DMS79 (cell line): ENCODE measurements at regions not wholly inside any gene's neighbourhood (a gene's known extent, or its start where the extent isn't known, plus 50 kb on each side); places are given as distances from the start of the nearest gene placed in this dataset.
"Not testable (repeated sequence)": the region's sequence is repeated elsewhere in the genome, so short reads cannot be mapped to it uniquely, and the experiment has no call there.

ENCODE experiments used
- DNase-seq: peaks from one replicate; lab custom pipeline; 2025; lab: John Stamatoyannopoulos, UW

DNA sequence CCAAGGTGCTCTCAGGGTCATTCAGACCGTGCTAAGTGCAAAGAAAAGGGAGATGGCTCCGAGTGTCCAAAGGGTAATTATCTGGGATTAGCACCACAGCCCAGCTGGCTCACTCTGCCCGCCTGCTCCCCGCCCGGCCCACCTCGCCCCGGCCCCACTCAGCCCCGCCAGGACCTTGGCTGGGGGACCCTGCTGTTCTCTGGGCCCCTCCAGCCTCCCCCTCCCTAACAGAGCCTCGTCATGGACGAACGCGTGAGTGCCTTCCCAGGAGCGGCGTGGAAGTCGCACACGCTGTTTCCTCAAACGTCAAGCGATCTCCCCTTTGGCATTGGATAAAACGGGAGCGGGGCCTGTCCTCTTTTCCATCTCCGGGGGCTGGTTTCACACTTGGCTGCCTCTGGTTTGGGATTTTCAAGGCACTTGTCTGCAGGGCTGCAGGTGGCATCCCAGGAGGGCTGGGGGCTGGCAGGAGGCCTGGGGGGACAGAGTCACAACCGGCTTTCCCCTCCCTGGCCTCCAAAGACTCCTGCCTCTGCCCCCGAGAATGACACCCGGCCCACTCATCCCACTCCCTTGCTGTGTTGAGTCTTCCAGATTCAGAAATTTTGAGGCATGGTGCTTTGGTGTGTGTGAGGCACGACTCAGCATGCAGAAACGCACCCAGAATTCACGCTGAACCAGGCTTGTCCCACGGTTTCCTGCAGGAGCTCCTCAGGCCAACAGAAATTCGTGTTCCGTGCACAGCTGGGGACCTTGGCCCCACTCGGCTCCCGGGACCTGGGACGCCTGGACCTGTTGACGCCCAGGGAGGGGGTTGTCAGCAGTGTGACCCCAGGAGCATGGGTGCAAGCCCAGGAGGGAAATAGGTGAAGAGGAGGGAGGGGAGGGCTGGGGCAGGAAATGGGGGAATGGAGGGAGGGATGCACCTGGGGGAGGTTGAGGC is 110.0 kb downstream of the PDGFA start:
- peak; percentile 27 for DNase-seq

DNA sequence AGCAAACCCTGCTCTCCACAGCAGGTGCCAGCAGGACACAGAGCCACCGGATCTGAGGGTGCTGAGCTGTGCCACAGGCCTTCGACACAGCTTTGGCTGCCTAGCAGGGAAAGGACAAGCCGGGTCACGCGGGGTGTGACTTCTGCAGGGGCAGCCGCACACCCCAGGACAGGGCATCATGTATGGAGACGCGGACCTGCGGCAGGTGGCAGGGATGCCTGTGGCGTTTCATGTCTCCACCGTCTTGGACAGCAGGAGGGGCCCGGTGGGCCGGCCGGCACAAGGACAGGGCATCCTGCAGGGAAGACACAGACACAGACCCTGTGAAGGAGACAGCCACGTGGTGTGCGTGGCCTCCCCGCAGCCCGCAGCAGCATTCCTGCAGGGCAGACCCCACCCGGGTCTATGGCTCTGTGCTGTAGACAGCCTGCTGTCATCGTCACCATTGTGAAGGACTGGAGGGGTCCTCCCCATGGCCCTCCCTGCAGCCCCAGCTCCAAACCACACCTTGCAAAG is 109.2 kb downstream of the PDGFA start:
- DNase-seq = no peak

GRCh38 chr7:411116-411515 is 108.5 kb downstream of the PDGFA start:
- not testable (repeated sequence) for DNase-seq

DNA sequence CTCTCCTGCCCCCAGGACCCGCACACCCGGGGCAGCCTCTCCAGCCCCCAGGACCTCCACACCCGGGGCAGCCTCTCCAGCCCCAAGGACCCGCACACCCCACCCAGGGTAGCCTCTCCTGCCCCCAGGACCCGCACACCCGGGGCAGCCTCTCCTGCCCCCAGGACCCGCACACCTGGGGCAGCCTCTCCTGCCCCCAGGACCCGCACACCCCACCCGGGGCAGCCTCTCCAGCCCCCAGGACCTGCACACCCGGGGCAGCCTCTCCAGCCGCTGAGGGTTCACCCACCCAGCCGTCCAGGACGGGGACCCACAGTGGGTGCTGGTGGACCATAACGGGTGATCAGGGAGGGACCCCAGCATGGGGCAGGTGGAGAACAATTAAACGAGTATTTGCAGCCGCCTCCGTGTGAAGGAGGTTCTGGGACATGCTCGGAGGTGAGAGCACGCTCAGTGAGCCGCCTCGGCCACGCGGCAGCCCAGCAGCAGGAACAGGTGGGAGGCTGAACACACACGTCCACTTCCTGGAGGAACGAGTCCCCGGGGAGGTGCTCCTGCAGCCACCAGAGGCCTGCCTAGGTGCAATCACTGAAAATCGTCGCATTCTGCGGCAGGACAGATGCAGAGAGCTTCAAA is 107.9 kb downstream of the PDGFA start:
- no peak for DNase-seq

DNA sequence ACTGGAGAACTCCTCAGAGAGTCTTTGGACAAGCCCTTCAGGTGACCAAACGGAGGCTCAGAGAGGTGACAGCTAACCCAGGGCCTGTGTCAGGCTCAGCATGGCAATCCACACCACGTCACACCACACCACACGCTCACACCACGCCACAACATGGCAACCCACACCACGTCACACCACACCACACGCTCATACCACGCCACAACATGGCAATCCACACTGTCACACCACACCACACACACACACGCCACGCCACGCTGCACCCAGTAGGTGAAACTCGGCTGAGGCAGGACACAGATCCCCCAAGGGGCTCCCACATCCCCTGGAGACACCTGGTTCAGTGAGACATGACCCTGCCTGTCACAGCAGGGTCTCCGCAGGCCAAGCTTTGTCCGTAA is 107.3 kb downstream of the PDGFA start:
- DNase-seq = no peak

GRCh38 chr7:414681-415560 is 104.7 kb downstream of the PDGFA start:
- no peak for DNase-seq

DNA sequence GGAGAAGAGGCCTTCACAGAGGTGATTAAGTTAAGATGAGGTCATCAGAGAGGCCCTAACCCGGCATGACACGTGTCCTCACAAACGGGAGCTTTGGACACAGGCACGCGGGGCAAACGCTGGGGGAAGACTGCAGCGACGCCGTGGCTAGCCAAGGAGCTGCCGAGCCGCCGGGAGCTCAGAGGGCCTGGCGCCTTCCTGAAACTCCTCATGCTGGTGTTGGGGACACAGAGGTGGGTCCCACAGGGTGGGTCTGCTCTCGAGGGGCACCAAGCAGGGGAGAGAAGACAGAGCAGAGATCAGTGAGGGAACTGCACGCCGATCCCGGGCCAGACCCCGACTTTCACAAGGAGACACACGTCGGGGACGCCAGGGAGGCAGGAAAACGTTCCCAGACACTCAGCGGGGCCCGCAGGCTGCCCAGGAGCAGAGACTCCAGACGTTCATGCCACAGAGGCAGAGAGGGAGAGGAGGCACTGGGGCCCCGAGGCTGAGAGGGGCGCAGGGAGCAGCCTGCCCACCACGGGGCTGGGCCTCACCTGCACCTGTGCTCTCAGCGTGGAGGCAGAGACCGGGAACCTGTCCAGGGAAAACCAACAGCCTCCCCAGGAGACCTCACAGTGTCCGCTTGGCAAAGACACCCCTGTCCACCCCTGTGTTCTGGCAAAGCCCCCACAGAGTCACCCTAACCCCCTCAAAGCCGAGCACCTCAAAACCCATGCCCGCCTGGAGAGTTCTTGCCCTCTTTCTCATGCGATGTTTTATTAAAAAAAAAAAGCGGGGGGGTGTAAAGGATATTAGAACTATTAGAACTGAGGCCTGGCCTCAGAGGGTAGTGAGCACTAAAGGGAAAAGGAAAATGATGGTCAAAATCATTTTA is 103.8 kb downstream of the PDGFA start:
- no peak for DNase-seq

DNA sequence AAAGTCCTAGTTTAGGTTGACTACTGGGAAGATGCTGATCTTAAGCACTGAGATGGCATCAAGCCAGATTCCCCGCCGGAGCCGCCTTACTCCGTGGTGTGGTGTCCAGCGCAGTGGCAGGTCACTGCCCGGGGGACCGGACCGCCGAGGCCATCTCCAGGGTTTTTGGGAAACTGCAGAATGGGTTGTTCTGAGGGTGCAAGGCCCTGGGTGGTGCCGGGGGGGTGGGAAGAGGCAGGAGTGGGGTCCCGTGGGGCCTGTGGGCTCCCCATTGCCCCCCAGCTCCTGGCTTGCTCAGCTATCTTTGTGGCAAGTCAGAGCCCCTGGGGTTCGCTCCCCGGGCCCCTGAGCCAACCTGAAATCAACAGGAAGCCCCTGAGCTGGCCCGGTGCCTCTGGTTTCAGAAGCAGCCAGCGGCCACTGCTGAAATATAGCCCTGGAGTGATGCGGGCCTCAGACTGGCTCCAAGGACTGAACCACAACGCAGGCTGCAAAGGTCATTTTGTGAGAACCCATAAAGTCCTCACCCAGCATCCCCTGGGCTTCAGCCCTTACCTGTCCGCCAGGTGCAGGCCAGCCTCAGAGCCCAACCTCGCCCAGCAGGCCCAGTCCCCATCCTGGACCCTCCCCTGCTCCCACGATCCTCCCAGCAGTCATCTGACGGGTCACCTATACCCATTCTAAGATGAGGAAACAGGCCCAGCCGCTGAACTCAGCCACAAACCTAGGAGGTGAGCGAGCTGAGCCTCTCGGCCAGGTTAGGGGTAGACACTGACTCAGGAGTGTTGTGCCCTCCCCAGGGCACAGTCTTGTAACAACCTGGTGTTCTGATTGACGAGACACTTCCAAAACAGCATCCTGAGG is 102.7 kb downstream of the PDGFA start:
- DNase-seq = no peak

GRCh38 chr7:417625-417889 is 102.1 kb downstream of the PDGFA start:
- no peak for DNase-seq

DNA sequence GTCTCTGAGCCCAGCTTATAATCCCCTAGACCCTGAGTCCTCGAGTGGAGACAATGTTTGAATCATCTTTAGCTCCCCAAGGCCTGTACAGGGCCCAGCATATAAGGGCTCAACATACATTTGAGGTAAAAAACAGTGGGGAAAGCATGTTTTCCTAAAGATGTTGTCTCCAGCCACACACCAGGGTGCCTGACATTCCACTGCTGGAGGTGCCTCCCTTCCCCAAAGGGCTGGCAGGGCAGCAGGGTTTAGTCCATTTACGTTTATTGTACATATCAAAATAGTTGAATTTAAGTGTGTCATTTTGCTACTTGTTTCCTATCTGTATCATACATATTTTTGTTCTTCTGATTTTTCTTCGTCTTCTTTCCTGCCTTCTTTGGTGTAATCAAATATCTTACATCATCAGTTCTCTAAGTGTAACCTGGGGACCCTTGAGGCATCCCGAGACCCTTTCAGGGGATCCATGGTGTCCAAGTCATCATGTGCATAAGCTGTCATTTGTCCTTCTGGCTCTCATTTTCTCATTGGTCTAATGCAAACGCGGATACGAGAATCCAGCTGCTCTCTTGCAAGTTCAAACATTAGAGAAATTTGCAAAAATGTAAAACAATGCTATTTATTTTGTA is 101.6 kb downstream of the PDGFA start:
- no peak for DNase-seq

DNA sequence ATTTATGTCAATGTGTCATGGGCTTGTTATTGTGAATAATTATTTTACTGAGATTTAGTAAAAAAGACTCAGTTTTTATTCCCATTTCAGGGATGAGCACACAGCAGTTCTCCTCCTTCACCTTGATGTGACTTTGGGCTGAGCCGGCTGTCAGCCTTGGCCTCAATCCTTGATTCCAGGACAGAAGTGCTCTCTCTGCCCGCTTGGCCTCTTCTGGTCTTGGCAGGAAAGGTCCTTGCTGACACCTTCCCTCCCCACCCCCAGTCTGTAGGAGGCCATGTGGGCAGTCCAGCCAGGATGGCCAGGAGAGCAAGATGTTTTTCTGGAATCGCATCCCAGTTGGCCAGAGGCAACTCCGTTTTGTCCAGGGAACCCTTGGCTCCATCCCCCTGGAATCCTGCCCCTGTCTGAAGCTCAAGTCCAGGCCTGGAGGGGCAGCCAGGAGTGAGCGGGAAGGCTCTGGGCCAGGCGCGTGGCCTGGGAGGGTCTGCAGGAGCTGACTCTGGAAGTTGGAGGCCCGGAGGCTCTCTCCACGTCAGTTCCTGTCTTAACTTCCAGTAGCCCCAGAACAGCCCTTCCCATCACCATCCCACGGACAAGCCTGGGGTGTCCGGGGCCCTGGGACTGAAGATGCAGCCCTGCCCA is 100.9 kb downstream of the PDGFA start:
- no peak for DNase-seq

- no peak for DNase-seq
Observed at GRCh38 chr7:420142-421093, 99.2 kb downstream of the PDGFA start.

GRCh38 chr7:421136-421991 is 98.3 kb downstream of the PDGFA start:
- peak; percentile 58 for DNase-seq

GRCh38 chr7:422191-422885 is 97.3 kb downstream of the PDGFA start:
- DNase-seq = no peak

- DNase-seq = no peak
Observed at GRCh38 chr7:422886-423225, 96.8 kb downstream of the PDGFA start.

DNA sequence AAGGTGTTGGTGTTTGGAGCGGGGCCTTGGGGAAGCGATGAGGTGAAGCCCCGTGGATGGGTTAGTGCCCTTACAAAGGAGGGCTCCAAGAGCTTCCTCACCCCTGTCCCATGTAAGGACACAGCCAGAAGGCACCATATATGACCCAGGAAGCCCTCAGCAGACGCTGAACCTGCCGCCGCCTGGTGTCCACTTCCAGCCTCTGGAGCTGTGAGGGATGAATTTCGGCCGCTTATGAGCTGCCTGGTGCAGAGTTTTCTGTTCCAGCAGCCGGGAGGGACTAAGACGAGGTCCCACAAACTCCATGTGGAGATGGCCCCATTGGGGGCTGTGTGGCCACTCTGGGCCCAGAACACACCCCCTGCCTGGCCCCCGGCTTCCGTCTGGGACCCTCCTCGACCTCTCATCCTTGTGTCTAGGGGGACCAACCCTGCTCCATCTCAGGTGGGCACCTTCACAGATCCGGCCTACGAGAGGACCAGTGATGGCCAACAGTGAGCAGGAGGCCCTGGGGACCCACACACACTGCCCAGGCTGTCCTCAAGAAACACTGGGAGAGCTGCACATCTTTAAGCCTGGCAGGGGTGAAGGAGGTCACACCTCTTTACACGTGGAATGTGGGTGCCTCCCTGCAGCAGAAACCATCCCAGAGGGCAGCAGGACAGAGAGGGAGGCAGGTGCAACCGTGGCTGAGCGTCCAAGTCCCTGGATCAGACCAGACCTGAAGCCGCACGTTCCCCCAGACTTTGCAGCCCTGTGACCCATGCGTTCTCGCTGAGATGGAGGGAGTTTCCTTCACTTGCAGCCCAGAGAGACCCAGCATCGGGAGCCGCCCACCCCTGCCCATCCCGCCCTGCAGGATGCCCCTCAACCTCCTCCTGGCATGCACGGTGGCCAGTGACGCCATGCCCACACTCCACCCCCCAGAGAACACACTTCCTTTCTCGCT is 96.1 kb downstream of the PDGFA start:
- no peak for DNase-seq
